ENCODE measurements at regions not wholly inside any gene's neighbourhood (a gene's known extent, or its start where the extent isn't known, plus 50 kb on each side); places are given as distances from the start of the nearest gene placed in this dataset.
A peak's percentile ranks its signal among the peaks of the same experiment; 100 is the strongest.
"Not testable (repeated sequence)": the region's sequence is repeated elsewhere in the genome, so short reads cannot be mapped to it uniquely, and the experiment has no call there.

- DNase-seq (ENCODE audit: low read depth in 3 of 3), result no peak
Measured at GRCh38 chr14:106792543-106792942, 1266.2 kb downstream of the TMEM121 start.

GRCh38 chr14:106798166-106798565 lies 1271.8 kb downstream of the TMEM121 start:
- DNase-seq (ENCODE audit: low read depth in 3 of 3), result not testable (repeated sequence)

DNA sequence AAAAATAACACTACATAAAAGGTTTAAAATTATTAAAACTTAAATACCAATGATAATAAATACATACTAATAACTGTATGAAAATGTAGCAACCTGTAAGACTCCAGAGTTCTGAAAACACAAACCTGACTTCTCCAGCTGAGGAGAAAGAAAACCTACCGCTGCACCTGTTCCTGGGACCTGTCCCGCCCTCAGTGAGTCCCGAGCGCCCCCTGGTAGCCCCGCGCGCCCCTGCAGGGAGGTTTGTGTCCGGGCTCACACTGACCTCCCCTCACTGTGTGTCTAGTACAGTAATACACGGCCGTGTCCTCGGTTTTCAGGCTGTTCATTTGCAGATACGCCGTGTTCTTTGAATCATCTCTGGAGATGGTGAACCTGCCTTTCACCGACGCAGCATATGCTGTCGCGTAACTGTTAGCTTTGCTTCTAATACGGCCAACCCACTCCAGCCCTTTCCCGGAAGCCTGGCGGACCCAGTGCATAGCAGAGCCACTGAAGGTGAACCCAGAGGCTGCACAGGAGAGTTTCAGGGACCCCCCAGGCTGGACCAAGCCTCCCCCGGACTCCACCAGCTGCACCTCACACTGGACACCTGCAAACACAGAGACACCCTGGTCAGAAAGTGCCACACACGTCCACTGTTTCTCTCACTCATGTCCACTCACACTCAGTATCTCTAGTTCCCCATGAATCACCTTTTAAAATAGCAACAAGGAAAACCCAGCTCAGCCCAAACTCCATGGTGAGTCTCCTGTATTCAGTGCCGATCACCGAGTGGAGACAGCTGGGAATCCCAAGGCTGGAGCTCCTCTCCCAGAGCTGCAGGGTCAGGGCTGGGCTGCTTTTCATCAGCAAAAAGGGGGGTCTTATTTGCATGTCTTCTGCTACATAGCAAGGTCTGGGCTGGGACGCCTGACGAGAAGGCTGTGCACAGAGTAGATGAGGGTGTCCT lies 1276.3 kb downstream of the TMEM121 start:
- DNase-seq (ENCODE audit: low read depth in 3 of 3), result no peak

GRCh38 chr14:106803379-106803778 lies 1277.0 kb downstream of the TMEM121 start:
- DNase-seq (ENCODE audit: low read depth in 3 of 3), result no peak

DNA sequence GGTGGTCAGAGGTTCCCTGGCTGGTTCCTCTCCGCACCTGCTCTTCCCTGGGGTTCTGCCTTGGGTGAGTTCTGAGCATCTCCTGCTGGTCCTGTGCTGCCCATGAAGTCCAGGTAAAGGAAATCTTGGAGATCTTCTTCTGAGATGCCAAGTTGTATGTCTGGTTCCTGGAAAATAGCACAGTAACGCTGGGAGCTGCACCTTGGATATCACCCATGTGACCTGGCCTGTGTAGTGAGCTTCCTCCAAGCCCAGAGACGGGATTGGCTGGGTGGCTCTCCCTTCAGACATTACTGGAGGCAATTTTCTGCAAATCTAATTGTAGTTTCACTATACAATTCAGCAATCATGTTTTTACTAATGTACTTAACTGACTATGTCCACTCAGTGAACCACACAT lies 1281.1 kb downstream of the TMEM121 start:
- DNase-seq (ENCODE audit: low read depth in 3 of 3), result no peak

GRCh38 chr14:106808458-106808857 lies 1282.1 kb downstream of the TMEM121 start:
- DNase-seq (ENCODE audit: low read depth in 3 of 3), result no peak

DNA sequence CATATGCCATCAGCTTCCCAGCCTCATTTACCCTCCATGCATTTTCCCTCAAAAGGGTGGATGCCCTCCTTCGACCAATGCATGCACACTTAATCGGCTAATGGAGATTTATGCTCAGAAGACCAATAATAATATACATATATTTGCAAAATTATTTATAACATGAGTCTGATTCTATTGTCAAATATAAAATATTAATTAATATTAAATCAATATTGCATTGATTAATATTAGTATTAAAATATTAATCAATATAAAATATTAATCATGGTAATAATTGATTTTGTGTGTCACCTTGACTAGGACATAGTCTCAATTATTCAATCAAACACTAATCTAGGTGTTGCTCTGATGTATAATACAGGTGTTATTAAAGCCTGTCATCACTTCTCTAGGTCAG lies 1282.5 kb downstream of the TMEM121 start:
- DNase-seq (ENCODE audit: low read depth in 3 of 3), result no peak

DNA sequence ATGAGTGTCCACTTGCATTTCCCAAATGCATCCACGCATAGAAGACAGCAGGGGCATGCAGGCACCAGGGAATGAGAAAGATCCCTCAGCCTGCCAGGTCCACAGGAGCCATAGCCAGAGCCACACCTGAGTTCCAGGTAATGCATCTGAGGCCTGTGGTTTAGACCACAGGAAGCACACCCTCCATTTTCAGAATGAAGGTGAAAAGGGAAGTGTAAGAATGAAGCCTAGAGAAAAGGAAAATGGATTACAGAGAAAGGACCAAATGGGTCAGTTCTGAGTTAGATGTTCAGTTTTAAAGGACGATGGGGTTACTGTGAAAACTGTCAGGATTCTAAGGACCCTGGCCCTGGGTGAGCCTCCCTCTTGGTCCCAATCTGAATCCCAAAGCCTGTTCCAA lies 1283.2 kb downstream of the TMEM121 start:
- no peak for DNase-seq (ENCODE audit: low read depth in 3 of 3)

- not testable (repeated sequence) for DNase-seq (ENCODE audit: low read depth in 3 of 3)
Measured at GRCh38 chr14:106810168-106810567, 1283.8 kb downstream of the TMEM121 start.

- no peak for DNase-seq (ENCODE audit: low read depth in 3 of 3)
Measured at GRCh38 chr14:106811162-106811561, 1284.8 kb downstream of the TMEM121 start.

GRCh38 chr14:106812788-106813476 lies 1286.5 kb downstream of the TMEM121 start:
- no peak for DNase-seq (ENCODE audit: low read depth in 3 of 3)

DNA sequence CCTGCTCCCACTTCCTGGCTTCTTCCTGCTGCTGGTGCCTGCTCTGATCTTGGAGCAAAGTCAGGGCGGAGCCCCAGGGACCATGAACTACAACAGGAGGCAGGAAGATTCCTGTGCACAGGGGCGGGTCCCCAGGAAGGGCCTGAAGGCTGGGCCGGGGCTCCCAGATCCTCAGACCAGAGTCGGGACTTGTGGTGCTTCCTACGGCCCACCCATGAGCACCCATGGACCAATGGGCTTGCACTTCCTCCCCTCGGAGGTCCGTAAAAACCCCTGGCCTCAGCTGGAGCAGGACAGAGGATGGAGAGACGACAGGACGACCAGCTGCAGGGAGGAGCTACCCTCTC lies 1287.1 kb downstream of the TMEM121 start:
- DNase-seq (ENCODE audit: low read depth in 3 of 3), result no peak

DNA sequence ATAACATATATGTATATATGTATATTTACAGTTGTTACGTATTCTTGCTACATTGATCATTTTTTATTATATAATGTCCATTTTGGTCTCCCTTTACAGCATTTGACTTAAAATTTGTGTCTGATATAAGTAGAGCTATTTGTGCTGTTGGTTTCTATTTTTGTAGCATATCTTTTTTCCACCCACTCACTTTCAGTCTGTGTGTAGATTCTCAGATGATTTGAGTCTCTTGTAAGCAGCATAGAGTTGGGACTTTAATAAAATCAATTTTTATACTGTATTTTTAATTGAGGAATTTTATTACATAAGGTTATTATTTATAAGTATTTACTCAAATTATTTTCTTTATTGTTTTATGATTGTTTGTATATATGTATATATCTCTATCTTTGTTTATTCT lies 1293.7 kb downstream of the TMEM121 start:
- DNase-seq (ENCODE audit: low read depth in 3 of 3), result no peak

GRCh38 chr14:106821119-106821518 lies 1294.7 kb downstream of the TMEM121 start:
- no peak for DNase-seq (ENCODE audit: low read depth in 3 of 3)

DNA sequence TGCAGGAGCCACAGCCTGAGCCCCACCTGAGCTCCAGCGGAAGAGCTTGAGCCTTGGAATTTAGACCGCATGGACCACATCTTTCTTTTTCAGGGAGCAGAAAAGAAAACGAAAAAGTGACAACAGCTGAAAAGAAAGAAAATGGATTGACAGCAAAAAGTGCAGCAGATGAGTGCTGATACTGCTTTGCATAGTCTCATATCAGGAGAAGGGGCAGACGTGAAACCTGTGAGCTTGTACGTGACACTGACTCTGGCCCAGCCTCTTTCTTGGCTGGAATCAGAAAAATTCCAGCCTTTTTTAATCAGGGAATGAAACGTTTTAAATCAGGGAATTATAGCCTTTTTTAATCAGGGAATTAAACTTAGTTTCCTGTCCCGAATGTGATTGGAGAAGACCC lies 1296.5 kb downstream of the TMEM121 start:
- DNase-seq (ENCODE audit: low read depth in 3 of 3), result no peak

- no peak for DNase-seq (ENCODE audit: low read depth in 3 of 3)
Measured at GRCh38 chr14:106823552-106823951, 1297.2 kb downstream of the TMEM121 start.

DNA sequence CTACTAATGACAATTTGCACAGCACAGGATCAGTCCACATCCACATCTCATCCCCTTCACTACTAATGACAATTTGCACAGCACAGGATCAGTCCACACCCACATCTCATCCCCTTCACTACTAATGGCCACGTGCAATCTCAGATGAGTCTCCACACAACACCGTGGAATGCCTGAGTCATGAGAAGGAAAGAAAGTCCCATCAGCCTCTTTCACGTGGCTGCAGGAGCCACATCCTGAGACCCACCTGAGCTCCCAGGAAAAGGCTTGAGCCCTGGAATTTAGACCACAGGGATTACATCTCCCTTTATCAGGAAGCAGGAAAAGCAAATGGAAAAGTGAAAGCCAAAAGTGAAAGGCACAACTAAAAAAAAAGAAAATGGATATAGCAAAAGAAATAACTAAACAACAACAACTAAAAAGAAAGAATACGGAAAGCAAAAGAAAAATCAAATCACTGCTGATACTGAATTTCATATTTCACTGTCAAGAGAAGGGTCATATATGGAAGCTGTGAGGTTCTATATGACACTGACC lies 1300.5 kb downstream of the TMEM121 start:
- no peak for DNase-seq (ENCODE audit: low read depth in 3 of 3)

GRCh38 chr14:106831322-106831720 lies 1304.9 kb downstream of the TMEM121 start:
- DNase-seq (ENCODE audit: low read depth in 3 of 3), result peak; percentile 54 to 80 (median 68)

DNA sequence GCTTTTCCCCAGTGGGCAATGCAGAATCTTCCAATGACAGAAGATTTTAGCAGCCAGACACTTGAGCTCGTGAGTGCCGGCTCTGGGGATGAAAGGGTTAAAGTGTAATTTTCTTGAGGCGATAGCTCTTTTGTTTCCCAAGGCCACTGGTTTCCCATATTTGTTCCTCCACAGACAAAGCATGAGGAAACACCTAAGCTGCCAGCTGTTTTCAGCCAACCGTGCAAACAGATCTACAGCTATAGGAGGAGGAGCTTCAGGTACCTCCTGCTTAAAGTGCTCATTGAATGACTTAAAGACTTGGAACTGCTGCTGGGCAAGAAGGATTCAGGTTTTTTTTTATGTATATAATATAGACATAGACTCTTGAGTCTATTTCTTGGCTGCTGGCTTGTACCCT lies 1311.5 kb downstream of the TMEM121 start:
- no peak for DNase-seq (ENCODE audit: low read depth in 3 of 3)

DNA sequence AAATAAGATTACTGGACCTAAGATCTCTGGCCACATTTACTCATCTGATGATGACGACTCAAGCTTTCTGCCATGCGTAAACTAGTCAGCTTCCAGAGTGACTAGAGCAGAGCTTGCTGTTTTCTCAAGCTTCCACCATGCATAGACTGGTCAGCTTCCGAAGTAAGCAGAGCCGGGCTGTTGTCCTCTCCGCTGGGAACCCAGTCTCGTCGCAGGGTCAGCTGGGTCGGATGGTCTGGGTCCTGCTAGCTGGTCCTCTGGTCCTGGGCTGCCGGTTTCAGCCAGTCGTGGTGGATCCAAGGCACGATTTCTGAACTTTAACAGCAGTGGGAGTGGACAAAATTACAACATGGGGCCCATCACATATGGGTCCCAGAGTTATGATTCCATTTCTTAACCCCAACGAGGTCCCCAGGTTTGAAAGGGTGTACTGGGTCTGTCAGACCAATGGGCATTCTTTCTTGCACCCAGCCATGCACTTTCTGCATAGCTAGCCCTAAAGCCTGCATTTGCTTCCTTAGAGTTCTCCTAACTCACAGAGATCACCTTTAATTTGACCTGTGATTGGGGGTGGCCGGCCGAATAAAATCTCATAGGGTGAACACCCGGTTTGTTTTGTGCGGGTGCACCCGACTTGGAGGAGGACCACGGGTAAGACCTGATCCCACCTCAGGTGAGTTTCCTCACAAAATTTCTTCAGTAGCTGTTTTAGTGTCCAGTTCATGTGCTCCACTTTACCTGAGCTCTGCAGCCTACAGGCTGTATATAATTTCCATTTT lies 1312.8 kb downstream of the TMEM121 start:
- DNase-seq (ENCODE audit: low read depth in 3 of 3), result no peak

- DNase-seq (ENCODE audit: low read depth in 3 of 3), result no peak
Measured at GRCh38 chr14:106840258-106840657, 1313.9 kb downstream of the TMEM121 start.

- no peak for DNase-seq (ENCODE audit: low read depth in 3 of 3)
Measured at GRCh38 chr14:106840991-106841390, 1314.6 kb downstream of the TMEM121 start.

All from stimulated activated CD4-positive, alpha-beta T cell treated with anti-CD3 and anti-CD28 coated beads, TNF-alpha, amount 100 ng/mL, for 48 hours (primary cell).